ENCODE measurements at regions not wholly inside any gene's neighbourhood (a gene's known extent, or its start where the extent isn't known, plus 50 kb on each side); places are given as distances from the start of the nearest gene placed in this dataset.

- no peak for TF ChIP-seq FOXP2 (optimal IDR thresholded peaks at IDR 0.05; ENCODE audit: borderline replicate concordance, extremely low read depth, extremely low read length, insufficient read depth)
- TF ChIP-seq SIN3A (IDR thresholded peaks at IDR 0.05; ENCODE audit: borderline replicate concordance, insufficient read depth, low read length) = no peak
- TF ChIP-seq REST (IDR thresholded peaks at IDR 0.05; ENCODE audit: insufficient read depth in 1 of 2, low read depth in 2 of 2, low read length in 2 of 2) = no peak
- TF ChIP-seq TAF1 (IDR thresholded peaks at IDR 0.05; ENCODE audit: borderline replicate concordance, insufficient read depth, low read length) = no peak
- no peak for TF ChIP-seq POLR2AphosphoS5 (IDR thresholded peaks at IDR 0.05; ENCODE audit: low read depth, low read length)
Measured at GRCh38 chr7:94228678-94229077, 166.0 kb upstream of the COL1A2 start.

GRCh38 chr7:94231305-94231704, 163.4 kb upstream of the COL1A2 start:
- no peak for TF ChIP-seq POLR2AphosphoS5 (IDR thresholded peaks at IDR 0.05; ENCODE audit: low read depth, low read length)
- TF ChIP-seq REST (IDR thresholded peaks at IDR 0.05; ENCODE audit: insufficient read depth in 1 of 2, low read depth in 2 of 2, low read length in 2 of 2) = no peak
- TF ChIP-seq SIN3A (IDR thresholded peaks at IDR 0.05; ENCODE audit: borderline replicate concordance, insufficient read depth, low read length) = no peak
- no peak for TF ChIP-seq FOXP2 (optimal IDR thresholded peaks at IDR 0.05; ENCODE audit: borderline replicate concordance, extremely low read depth, extremely low read length, insufficient read depth)
- no peak for TF ChIP-seq TAF1 (IDR thresholded peaks at IDR 0.05; ENCODE audit: borderline replicate concordance, insufficient read depth, low read length)

- no peak for TF ChIP-seq REST (IDR thresholded peaks at IDR 0.05; ENCODE audit: insufficient read depth in 1 of 2, low read depth in 2 of 2, low read length in 2 of 2)
- no peak for TF ChIP-seq POLR2AphosphoS5 (IDR thresholded peaks at IDR 0.05; ENCODE audit: low read depth, low read length)
- no peak for TF ChIP-seq TAF1 (IDR thresholded peaks at IDR 0.05; ENCODE audit: borderline replicate concordance, insufficient read depth, low read length)
- no peak for TF ChIP-seq FOXP2 (optimal IDR thresholded peaks at IDR 0.05; ENCODE audit: borderline replicate concordance, extremely low read depth, extremely low read length, insufficient read depth)
- TF ChIP-seq SIN3A (IDR thresholded peaks at IDR 0.05; ENCODE audit: borderline replicate concordance, insufficient read depth, low read length) = no peak
Measured at GRCh38 chr7:94236960-94237359, 157.7 kb upstream of the COL1A2 start.

GRCh38 chr7:94237417-94237816, 157.3 kb upstream of the COL1A2 start:
- TF ChIP-seq POLR2AphosphoS5 (IDR thresholded peaks at IDR 0.05; ENCODE audit: low read depth, low read length) = no peak
- TF ChIP-seq TAF1 (IDR thresholded peaks at IDR 0.05; ENCODE audit: borderline replicate concordance, insufficient read depth, low read length) = no peak
- TF ChIP-seq FOXP2 (optimal IDR thresholded peaks at IDR 0.05; ENCODE audit: borderline replicate concordance, extremely low read depth, extremely low read length, insufficient read depth) = no peak
- TF ChIP-seq SIN3A (IDR thresholded peaks at IDR 0.05; ENCODE audit: borderline replicate concordance, insufficient read depth, low read length) = no peak
- no peak for TF ChIP-seq REST (IDR thresholded peaks at IDR 0.05; ENCODE audit: insufficient read depth in 1 of 2, low read depth in 2 of 2, low read length in 2 of 2)

Measured in PFSK-1 (cell line).